ENCODE measurements at regions not wholly inside any gene's neighbourhood (a gene's known extent, or its start where the extent isn't known, plus 50 kb on each side); places are given as distances from the start of the nearest gene placed in this dataset.
A peak's percentile ranks its signal among the peaks of the same experiment; 100 is the strongest.

- Histone ChIP-seq H3K9ac (replicated peaks in 1 of 4; ENCODE audit: extremely low read depth in 1 of 4, low read depth in 3 of 4, low read length in 3 of 4) (no peak overlapping the region), H2BK20ac (ENCODE audit: low read length) (no peak overlapping the region), H3K27ac (ENCODE audit: low read depth, low read length) (no peak overlapping the region), H3K23ac (ENCODE audit: insufficient read length) (no peak overlapping the region), H3K79me1 (ENCODE audit: low read depth, low read length) (no peaks in the 10 kb centered on the region), H2BK120ac (replicated peaks; ENCODE audit: low read depth, low read length) (no peak overlapping the region), H3K4me2 (ENCODE audit: insufficient read depth in 1 of 2, low read depth in 2 of 2, low read length in 2 of 2) (no peak overlapping the region), H3K79me2 (ENCODE audit: control insufficient read depth in 1 of 2, insufficient read depth in 2 of 2, low read length in 2 of 2) (no peaks in the 10 kb centered on the region), H3K4me1 (replicated peaks in 1 of 4; ENCODE audit: control insufficient read depth in 3 of 4, insufficient read depth in 4 of 4, low read length in 3 of 4) (peaks cover 0 to 7% (median under 1%) of the 10 kb centered on the region in 4 experiments; a peak in 1 of 7 replicates), H2BK5ac (ENCODE audit: low read depth, low read length) (no peak overlapping the region), H4K91ac (replicated peaks; ENCODE audit: insufficient read length, low read length) (no peak overlapping the region), H3K14ac (ENCODE audit: insufficient read length) (no peak overlapping the region), H2AFZ (ENCODE audit: low read length) (no peak overlapping the region), H3K36me3 (ENCODE audit: control insufficient read depth in 2 of 4, insufficient read depth in 4 of 4, low read length in 3 of 4) (no peaks in the 10 kb centered on the region), H4K20me1 (replicated peaks in 1 of 2; ENCODE audit: control insufficient read depth in 1 of 2, insufficient read depth in 2 of 2, low read length in 2 of 2) (no peaks in the 10 kb centered on the region), H3K27me3 (replicated peaks in 1 of 4; ENCODE audit: control insufficient read depth in 3 of 4, extremely low read depth in 1 of 4, insufficient read depth in 3 of 4, low read length in 3 of 4) (no peaks in the 10 kb centered on the region), H2BK15ac (ENCODE audit: low read length) (no peak overlapping the region), H3K56ac (replicated peaks; ENCODE audit: insufficient read length, low read depth, low read length) (no peak overlapping the region), H3K18ac (ENCODE audit: extremely low read depth, low read length) (no peak overlapping the region), H4K8ac (ENCODE audit: extremely low read depth, insufficient read depth, low read length) (peak overlapping the region; percentile 58; the same call in 1 of the 2 replicates), H3K23me2 (ENCODE audit: low read depth, low read length) (no peaks in the 10 kb centered on the region), H2AK5ac (ENCODE audit: low read depth, low read length) (no peak overlapping the region), H3K4ac (replicated peaks; ENCODE audit: insufficient read length, low read depth, low read length) (no peak overlapping the region), H4K5ac (ENCODE audit: insufficient read length, low read depth, low read length) (no peak overlapping the region), H2BK12ac (ENCODE audit: low read depth, low read length) (no peak overlapping the region), H3K4me3 (ENCODE audit: extremely low read depth in 1 of 4, insufficient read depth in 2 of 4, low read depth in 3 of 4, low read length in 4 of 4) (no peak overlapping the region), H3K9me3 (ENCODE audit: insufficient read depth in 2 of 2, low read depth in 1 of 2, low read length in 1 of 2) (no peaks in the 10 kb centered on the region)
- no peak for FAIRE-seq
- POLR2A ChIA-PET (ENCODE audit: partially characterized antibody): interaction anchor here (3.4 kb wide), 1 partner anchor 14 kb away, joined by 12 read pairs; no protein-coding TSS in a partner anchor
- peak; percentile 17 to 26 (median 20) for TF ChIP-seq CTCF (IDR thresholded peaks at IDR 0.05; ENCODE audit: control extremely low read depth in 1 of 3, insufficient read depth in 1 of 3, low read depth in 1 of 3, low read length in 3 of 3)
- no peak for TF ChIP-seq BACH1 (IDR thresholded peaks at IDR 0.05; ENCODE audit: low read length)
- no peak for TF ChIP-seq CBX5 (IDR thresholded peaks at IDR 0.05; ENCODE audit: low read depth, low read length)
- no peak for TF ChIP-seq SP1 (IDR thresholded peaks at IDR 0.05; ENCODE audit: low read depth, low read length)
- TF ChIP-seq YY1 (IDR thresholded peaks at IDR 0.05; ENCODE audit: low read depth, low read length): no peak
- TF ChIP-seq RAD21 (IDR thresholded peaks at IDR 0.05 in 1 of 2, conservative IDR thresholded peaks at IDR 0.05 in 1 of 2; ENCODE audit: low read depth in 2 of 2, low read length in 2 of 2): peak in 1 of 2 experiments; percentile 2; a peak in 1 of 4 replicates
- no peak for TF ChIP-seq GABPA (IDR thresholded peaks at IDR 0.05; ENCODE audit: borderline replicate concordance, insufficient read depth, low read length)
- 74% methylated on average over 6 of the region's 6 CpGs; no CpG with 5 or more reads in 1 of the 2 experiments for WGBS, 2 experiments (ENCODE audit: extremely low coverage in 1 of 2, insufficient coverage in 1 of 2, insufficient read length in 1 of 2, insufficient replicate concordance in 2 of 2, low coverage in 1 of 2, low lambda C conversion rate in 2 of 2, missing lambda C conversion rate in 1 of 2)
- DNase-seq (ENCODE audit: low read depth in 1 of 2, low spot score in 2 of 2): no peak
- CTCF ChIA-PET (ENCODE audit: partially characterized antibody): interaction anchor here (0.7 to 4.8 kb wide), 10 partner anchors 9 to 123 kb away, joined by 3 to 37 read pairs (median 6); partner anchors contain the start of gene TAGAP
Measured at GRCh38 chr6:159095616-159096015, 50.8 kb upstream of the TAGAP start.

Measured in H1 (cell line).